MM.1S (cell line): ENCODE measurements at regions not wholly inside any gene's neighbourhood (a gene's known extent, or its start where the extent isn't known, plus 50 kb on each side); places are given as distances from the start of the nearest gene placed in this dataset.

Experiments used
- EZH2 ChIP-seq: fragments of 300-600 bp; sonication (generic); optimal IDR thresholded peaks from 2 replicates; pipeline ENCODE3; 2017; ENCODE audit warnings: low read depth, mild to moderate bottlenecking, antibody characterized with exemption, low read length, mixed read lengths
- EZH2phosphoT487 ChIP-seq: fragments of 300-600 bp; sonication (generic); IDR thresholded peaks from 2 replicates; pipeline ENCODE4 v1.6.1; 2018; ENCODE audit warnings: antibody characterized with exemption, low read length
- TF ChIP-seq, protein P1 (sequence below): fragments of 300-600 bp; sonication (generic); IDR thresholded peaks from 2 replicates; pipeline ENCODE4 v1.5.1; 2016; ENCODE audit warnings: antibody characterized with exemption, low read length, mixed read lengths

DNA sequence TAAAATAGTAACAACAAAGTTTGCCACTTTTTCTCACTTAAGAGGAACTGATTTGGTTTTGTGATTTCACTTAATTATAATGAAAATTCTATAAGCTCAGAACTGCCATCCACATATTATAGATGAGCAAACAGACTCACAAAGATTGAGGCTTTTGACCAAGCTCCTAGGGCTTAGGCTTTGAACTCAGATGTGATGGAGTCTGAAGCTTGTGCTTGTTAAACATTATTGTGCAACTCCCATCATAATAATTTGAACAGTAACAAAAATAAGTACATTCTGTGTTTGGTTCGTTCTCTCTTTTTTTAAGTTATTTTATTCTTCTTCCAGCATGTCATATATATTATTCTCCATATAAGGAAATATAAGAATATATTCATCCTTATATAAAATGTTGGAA is 403.4 kb downstream of the PTPRC start:
- TF ChIP-seq, protein P1, sequence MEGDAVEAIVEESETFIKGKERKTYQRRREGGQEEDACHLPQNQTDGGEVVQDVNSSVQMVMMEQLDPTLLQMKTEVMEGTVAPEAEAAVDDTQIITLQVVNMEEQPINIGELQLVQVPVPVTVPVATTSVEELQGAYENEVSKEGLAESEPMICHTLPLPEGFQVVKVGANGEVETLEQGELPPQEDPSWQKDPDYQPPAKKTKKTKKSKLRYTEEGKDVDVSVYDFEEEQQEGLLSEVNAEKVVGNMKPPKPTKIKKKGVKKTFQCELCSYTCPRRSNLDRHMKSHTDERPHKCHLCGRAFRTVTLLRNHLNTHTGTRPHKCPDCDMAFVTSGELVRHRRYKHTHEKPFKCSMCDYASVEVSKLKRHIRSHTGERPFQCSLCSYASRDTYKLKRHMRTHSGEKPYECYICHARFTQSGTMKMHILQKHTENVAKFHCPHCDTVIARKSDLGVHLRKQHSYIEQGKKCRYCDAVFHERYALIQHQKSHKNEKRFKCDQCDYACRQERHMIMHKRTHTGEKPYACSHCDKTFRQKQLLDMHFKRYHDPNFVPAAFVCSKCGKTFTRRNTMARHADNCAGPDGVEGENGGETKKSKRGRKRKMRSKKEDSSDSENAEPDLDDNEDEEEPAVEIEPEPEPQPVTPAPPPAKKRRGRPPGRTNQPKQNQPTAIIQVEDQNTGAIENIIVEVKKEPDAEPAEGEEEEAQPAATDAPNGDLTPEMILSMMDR = no peak
- no peak for TF ChIP-seq EZH2phosphoT487
- TF ChIP-seq EZH2 = no peak
